ENCODE measurements at regions not wholly inside any gene's neighbourhood (a gene's known extent, or its start where the extent isn't known, plus 50 kb on each side); places are given as distances from the start of the nearest gene placed in this dataset.

DNA sequence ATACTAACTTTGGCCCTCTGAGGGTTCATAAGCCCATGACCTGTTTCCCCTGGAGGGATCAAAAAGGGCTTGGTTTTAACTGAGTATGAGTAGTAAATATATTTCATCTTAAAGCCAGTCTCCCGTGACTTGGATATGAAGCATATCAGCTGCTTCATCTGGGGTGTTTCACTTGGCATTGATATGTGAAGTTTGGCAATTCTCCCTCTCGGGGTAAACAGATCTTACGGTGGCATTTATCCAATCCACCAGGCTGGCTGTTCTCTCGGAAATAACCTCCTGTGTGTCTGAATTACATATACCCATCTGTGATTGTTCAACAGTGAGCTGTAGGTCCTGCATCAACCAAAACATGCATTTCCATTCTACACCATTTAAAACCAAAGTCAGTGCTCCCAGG lies 130.7 kb downstream of the ADAM29 start (continued):
- TF ChIP-seq, protein P1, sequence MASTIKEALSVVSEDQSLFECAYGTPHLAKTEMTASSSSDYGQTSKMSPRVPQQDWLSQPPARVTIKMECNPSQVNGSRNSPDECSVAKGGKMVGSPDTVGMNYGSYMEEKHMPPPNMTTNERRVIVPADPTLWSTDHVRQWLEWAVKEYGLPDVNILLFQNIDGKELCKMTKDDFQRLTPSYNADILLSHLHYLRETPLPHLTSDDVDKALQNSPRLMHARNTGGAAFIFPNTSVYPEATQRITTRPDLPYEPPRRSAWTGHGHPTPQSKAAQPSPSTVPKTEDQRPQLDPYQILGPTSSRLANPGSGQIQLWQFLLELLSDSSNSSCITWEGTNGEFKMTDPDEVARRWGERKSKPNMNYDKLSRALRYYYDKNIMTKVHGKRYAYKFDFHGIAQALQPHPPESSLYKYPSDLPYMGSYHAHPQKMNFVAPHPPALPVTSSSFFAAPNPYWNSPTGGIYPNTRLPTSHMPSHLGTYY (CRISPR knock-in tag; IDR thresholded peaks at IDR 0.05) = no peak
- no peak for TF ChIP-seq MLX (CRISPR knock-in tag; IDR thresholded peaks at IDR 0.05)
- TF ChIP-seq, protein P2, sequence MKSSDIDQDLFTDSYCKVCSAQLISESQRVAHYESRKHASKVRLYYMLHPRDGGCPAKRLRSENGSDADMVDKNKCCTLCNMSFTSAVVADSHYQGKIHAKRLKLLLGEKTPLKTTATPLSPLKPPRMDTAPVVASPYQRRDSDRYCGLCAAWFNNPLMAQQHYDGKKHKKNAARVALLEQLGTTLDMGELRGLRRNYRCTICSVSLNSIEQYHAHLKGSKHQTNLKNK (CRISPR knock-in tag; IDR thresholded peaks at IDR 0.05) = no peak
- TF ChIP-seq, protein P3, sequence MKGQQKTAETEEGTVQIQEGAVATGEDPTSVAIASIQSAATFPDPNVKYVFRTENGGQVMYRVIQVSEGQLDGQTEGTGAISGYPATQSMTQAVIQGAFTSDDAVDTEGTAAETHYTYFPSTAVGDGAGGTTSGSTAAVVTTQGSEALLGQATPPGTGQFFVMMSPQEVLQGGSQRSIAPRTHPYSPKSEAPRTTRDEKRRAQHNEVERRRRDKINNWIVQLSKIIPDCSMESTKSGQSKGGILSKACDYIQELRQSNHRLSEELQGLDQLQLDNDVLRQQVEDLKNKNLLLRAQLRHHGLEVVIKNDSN (CRISPR knock-in tag; IDR thresholded peaks at IDR 0.05) = no peak
- TF ChIP-seq ZNF416 (CRISPR knock-in tag; IDR thresholded peaks at IDR 0.05) = no peak

DNA sequence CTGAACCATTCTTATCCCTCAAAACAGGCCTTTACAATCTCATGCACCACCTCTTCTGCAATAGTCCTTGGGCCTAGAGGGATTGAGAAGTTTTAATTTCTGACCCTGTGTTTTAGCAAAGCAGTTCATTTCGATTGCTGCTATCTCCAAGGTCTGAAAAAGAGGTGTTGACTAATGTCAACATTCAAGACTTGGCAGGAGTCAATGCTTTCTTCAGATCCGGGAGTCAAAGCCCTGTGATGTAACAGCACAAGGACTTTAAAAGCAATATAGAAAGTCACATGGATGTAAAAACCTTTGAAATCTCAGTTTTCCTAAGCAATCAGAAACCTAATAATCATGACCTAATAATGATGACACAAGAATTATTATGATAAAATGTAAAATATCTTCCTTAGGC lies 133.8 kb downstream of the ADAM29 start:
- no peaks in the 10 kb centered on the region for H3K27me3 Mint-ChIP-seq (ENCODE audit: low read depth)
- CTCF ChIA-PET = no interaction called here
- peaks cover 9% of the 10 kb centered on the region for H3K4me1 Mint-ChIP-seq
- POLR2A ChIA-PET = no interaction called here
- no peak for DNase-seq (ENCODE audit: low spot score)
- peaks cover 22% of the 10 kb centered on the region for H3K9me3 Mint-ChIP-seq
- no peak overlapping the region for H3K4me3 Mint-ChIP-seq
- H3K27ac Mint-ChIP-seq = no peak overlapping the region
- TF ChIP-seq TCF7 (CRISPR knock-in tag; IDR thresholded peaks at IDR 0.05; ENCODE audit: low read depth) = no peak
- no peak for TF ChIP-seq EMX1 (CRISPR knock-in tag; IDR thresholded peaks at IDR 0.05)
- TF ChIP-seq RELA (CRISPR knock-in tag; IDR thresholded peaks at IDR 0.05; ENCODE audit: borderline replicate concordance) = no peak
- no peak for TF ChIP-seq MXD4 (CRISPR knock-in tag; IDR thresholded peaks at IDR 0.05; ENCODE audit: borderline replicate concordance)
- no peak for TF ChIP-seq NR1H2 (CRISPR knock-in tag; IDR thresholded peaks at IDR 0.05)
- no peaks in the 10 kb centered on the region for H3K36me3 Mint-ChIP-seq
- no peak for ATAC-seq

DNA sequence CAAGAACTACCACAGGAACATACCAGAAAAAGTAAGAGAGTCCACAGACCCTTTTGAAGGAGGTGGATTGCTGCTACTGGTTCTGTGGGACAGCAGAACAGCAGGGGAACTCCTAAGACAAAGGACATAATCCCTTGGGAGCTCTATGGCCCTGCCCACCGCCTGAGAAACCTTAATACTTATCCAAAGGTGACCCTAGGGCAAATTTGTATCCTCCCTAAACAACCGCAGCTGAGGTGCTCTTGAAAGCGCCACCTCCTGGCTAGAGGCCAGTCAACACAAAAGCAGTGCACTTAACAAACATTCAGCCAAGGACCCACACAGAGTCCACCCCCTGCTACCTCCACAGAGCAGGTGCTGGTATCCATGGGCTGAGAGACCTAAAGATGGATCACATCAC lies 136.8 kb downstream of the ADAM29 start:
- no peaks in the 10 kb centered on the region for H3K27me3 Mint-ChIP-seq (ENCODE audit: low read depth)
- peaks cover 9% of the 10 kb centered on the region for H3K4me1 Mint-ChIP-seq
- ATAC-seq (peak; percentile 99), DNase-seq (ENCODE audit: low spot score) (peak; percentile 61)
- POLR2A ChIA-PET = interaction anchor here (0.7 kb wide), 1 partner anchor 175 kb away, joined by 3 read pairs; no protein-coding TSS in a partner anchor
- CTCF ChIA-PET = interaction anchor here (0.7 to 1.3 kb wide), 11 partner anchors 12 to 341 kb away, joined by 3 to 7 read pairs (median 3); partner anchors contain the start of gene GLRA3
- TF ChIP-seq CTCF (IDR thresholded peaks at IDR 0.05) (peak; percentile 44; the same call in 1 of the 2 replicates), PREB (CRISPR knock-in tag; IDR thresholded peaks at IDR 0.05; ENCODE audit: borderline replicate concordance) (no peak), JUN (CRISPR knock-in tag; IDR thresholded peaks at IDR 0.05) (no peak), FOXJ3 (CRISPR knock-in tag; IDR thresholded peaks at IDR 0.05; ENCODE audit: borderline replicate concordance) (no peak)
- no peak overlapping the region for H3K4me3 Mint-ChIP-seq
- H3K27ac Mint-ChIP-seq = no peak overlapping the region
- H3K36me3 Mint-ChIP-seq = no peaks in the 10 kb centered on the region
- H3K9me3 Mint-ChIP-seq = peaks cover 14% of the 10 kb centered on the region

- no peak for DNase-seq (ENCODE audit: low spot score)
- CTCF ChIA-PET = no interaction called here
- Mint-ChIP-seq H3K27ac (no peak overlapping the region), H3K4me3 (no peak overlapping the region), H3K36me3 (no peaks in the 10 kb centered on the region), H3K4me1 (peaks cover 17% of the 10 kb centered on the region), H3K27me3 (ENCODE audit: low read depth) (no peaks in the 10 kb centered on the region), H3K9me3 (no peaks in the 10 kb centered on the region; the same call in none of the 2 replicates)
- POLR2A ChIA-PET = no interaction called here
- no peak for ATAC-seq
- TF ChIP-seq HMGA2 (CRISPR knock-in tag; IDR thresholded peaks at IDR 0.05) = no peak
- no peak for TF ChIP-seq ZNF317 (CRISPR knock-in tag; IDR thresholded peaks at IDR 0.05; ENCODE audit: borderline replicate concordance, low read depth)
- TF ChIP-seq ZNF416 (CRISPR knock-in tag; IDR thresholded peaks at IDR 0.05) = no peak
- TF ChIP-seq SMAD3 (CRISPR knock-in tag; IDR thresholded peaks at IDR 0.05; ENCODE audit: borderline replicate concordance) = no peak
- no peak for TF ChIP-seq TCF7 (CRISPR knock-in tag; IDR thresholded peaks at IDR 0.05; ENCODE audit: low read depth)
- TF ChIP-seq, protein P4, sequence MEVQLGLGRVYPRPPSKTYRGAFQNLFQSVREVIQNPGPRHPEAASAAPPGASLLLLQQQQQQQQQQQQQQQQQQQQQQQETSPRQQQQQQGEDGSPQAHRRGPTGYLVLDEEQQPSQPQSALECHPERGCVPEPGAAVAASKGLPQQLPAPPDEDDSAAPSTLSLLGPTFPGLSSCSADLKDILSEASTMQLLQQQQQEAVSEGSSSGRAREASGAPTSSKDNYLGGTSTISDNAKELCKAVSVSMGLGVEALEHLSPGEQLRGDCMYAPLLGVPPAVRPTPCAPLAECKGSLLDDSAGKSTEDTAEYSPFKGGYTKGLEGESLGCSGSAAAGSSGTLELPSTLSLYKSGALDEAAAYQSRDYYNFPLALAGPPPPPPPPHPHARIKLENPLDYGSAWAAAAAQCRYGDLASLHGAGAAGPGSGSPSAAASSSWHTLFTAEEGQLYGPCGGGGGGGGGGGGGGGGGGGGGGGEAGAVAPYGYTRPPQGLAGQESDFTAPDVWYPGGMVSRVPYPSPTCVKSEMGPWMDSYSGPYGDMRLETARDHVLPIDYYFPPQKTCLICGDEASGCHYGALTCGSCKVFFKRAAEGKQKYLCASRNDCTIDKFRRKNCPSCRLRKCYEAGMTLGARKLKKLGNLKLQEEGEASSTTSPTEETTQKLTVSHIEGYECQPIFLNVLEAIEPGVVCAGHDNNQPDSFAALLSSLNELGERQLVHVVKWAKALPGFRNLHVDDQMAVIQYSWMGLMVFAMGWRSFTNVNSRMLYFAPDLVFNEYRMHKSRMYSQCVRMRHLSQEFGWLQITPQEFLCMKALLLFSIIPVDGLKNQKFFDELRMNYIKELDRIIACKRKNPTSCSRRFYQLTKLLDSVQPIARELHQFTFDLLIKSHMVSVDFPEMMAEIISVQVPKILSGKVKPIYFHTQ (CRISPR knock-in tag; IDR thresholded peaks at IDR 0.05) = no peak
- TF ChIP-seq RORB (CRISPR knock-in tag; IDR thresholded peaks at IDR 0.05) = no peak
- no peak for TF ChIP-seq CDX4 (CRISPR knock-in tag; IDR thresholded peaks at IDR 0.05; ENCODE audit: borderline replicate concordance)
Observed at GRCh38 chr4:175062183-175062592, 144.0 kb downstream of the ADAM29 start.

All from WTC11 (cell line).